HK-2 (cell line): ENCODE measurements at regions not wholly inside any gene's neighbourhood (a gene's known extent, or its start where the extent isn't known, plus 50 kb on each side); places are given as distances from the start of the nearest gene placed in this dataset.
A peak's percentile ranks its signal among the peaks of the same experiment; 100 is the strongest.
"Not testable (repeated sequence)": the region's sequence is repeated elsewhere in the genome, so short reads cannot be mapped to it uniquely, and the experiment has no call there.

Experiments used
- DNase-seq: peaks from one replicate; pipeline ENCODE4 v3.0.0-alpha.2; 2018; ENCODE audit not compliant: unreplicated experiment

GRCh38 chr9:95391271-95391670 is 73.8 kb upstream of the FANCC start:
- not testable (repeated sequence) for DNase-seq

- DNase-seq, result no peak
Observed at GRCh38 chr9:95389373-95389772, 71.9 kb upstream of the FANCC start.

DNA sequence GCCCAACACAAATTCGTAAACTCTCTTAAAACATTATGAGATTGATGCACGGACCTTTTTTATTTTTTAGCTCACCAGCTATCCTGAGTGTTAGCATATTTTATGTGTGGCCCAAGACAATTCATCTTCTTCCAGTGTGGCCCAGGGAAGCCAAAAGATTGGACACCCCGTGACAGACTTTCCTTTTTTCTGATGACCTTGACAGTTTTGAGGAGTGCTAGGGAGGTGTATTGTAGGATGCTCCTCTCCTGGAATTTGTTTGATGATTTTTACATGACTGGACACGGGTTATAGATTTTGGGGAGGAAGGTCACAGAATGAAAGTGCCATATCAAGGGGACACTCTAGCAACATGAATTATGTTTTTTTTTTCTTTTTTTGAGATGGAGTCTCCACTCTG is 69.3 kb upstream of the FANCC start:
- DNase-seq, result no peak

DNA sequence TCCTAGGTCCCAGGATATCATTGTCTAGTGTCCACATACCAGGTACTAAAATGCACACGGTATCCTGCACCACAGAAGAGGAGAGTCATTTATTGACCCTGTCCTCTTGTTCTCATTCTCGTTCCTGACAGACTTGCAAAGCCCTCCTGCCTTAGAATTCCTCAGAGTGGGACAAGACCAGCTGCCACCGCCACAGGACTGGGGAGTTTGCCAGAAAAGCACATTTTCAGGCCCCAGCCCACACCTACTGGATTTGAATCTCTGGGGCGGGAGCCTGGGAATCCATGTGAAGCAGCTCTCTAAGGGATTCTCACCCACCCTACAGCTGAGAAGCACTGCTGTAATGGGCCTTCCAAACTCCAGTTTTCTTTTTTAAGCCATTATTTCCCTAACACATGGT is 68.0 kb upstream of the FANCC start:
- no peak for DNase-seq

- DNase-seq, result no peak
Observed at GRCh38 chr9:95383845-95384244, 66.3 kb upstream of the FANCC start.

DNA sequence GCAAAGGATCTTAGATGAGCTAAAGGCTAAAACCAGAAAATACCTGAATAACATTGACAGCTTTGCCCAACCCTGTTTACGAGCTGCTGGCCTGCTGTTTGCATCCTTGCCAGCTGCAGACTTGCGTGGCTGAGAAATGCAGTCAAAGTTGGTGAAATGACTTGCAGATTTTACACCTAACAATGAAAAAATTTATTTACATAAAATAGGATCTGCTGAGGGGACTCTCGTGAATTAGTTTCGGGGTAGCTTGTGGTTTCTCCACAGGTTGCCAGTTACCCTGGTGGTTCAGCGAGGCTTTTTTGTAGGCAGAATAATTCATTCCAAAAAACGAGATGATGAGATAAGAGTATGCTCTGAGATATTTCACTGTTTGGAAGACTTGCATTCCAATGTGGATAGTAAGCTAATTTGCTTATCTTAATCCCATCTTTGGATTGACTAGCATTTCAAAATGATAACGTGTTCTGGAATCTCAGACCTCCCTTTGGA is 65.7 kb upstream of the FANCC start:
- DNase-seq, result no peak

DNA sequence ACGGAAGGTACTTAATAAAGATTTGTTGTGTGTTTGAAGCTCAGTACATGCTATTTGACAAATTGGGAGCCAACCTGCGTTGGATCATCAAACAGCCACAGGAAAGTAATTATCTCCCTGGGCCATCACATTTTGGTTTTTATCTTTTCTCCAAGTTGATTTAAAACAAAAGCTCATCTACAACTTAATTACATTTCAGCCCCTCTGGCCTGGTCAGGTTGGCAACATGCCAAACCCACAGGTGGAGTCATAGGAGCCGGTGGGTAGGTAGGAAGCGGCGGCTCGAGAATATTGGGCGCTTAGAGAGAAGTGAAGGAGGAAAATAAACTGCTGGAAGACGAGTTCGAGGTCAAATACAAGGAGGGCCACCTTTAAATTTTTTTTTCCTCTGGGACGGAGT is 64.9 kb upstream of the FANCC start:
- no peak for DNase-seq

DNA sequence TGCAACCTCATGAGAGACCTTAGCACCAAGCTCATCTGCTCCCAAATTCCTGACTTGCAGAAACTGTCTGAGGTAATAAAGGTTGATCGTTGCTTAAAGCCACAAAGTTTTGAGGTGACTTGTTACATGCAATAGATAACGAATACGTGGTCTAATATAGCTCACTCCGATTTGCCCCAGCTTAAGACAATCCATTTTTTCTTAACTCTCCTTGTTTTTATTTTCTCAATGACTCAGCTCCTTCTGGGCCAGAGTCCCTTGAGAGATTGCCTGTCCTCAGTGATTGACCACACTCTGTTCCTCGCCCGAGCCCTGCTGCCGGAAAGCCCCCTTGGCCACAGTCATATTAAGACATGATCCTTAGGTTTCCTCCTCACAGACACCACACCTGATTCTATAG is 63.7 kb upstream of the FANCC start:
- no peak for DNase-seq

GRCh38 chr9:95379630-95380029 is 62.1 kb upstream of the FANCC start:
- DNase-seq, result no peak

DNA sequence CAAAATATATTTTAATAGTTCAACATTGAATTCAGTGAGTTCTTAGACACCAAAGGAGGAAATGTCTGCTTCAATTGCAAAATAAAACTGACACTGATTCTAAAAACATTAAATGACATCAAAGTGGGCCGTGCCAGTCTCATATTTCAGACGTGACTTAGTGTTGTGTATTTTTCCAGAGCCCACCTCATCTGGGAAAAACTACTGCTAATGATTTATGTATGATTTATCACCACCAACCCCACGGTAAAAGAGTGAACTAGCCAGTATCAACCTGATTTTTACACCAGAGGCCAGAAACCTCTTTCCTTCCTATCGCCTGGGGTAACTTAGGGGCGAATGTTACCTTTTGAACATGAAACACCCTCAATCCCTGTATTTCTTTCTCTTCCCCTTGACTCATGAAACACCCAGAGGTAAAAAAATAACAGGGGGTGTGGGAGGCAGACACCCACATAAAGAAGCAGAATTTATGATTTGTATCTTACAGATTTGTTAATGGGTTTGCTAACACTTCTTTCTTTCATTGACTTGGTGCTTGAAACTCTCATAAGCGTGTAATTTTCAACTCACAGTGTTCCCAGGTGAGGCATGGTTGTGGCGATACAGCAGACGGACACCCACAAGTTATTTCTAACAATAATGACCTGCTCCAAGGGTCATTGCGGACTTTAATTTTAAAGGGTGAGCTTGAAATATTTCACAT is 56.4 kb upstream of the FANCC start:
- DNase-seq, result no peak

DNA sequence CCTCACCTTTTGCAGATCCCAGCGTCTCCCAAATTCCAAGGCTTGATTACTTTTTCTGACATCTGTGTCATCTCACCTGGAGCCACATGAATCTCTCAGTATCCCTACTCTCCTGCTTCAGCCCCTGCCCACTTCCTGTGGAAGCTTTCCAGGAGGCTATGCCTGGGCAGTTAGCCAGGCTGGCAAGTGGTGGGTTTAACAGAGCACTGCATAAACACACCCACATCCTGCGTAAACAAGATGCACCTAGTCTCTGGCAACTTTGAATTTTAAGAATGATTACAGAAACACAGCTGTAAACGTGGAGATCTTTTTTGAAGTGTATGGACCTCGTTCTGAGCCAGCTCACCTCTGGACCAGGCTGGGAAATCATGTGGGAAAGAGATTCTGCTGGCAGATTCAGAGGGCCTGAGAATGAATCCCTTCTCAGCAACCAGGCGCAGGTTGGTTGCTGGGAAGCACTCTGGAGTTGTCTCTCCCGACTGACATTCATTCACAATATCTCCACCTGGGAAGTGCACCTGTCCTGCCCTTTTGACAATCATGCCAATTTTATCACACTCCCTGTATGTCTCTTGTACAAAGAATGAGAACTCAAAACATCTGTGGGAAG is 55.7 kb upstream of the FANCC start:
- peak; percentile 7 for DNase-seq

GRCh38 chr9:95370064-95370463 is 52.6 kb upstream of the FANCC start:
- no peak for DNase-seq

DNA sequence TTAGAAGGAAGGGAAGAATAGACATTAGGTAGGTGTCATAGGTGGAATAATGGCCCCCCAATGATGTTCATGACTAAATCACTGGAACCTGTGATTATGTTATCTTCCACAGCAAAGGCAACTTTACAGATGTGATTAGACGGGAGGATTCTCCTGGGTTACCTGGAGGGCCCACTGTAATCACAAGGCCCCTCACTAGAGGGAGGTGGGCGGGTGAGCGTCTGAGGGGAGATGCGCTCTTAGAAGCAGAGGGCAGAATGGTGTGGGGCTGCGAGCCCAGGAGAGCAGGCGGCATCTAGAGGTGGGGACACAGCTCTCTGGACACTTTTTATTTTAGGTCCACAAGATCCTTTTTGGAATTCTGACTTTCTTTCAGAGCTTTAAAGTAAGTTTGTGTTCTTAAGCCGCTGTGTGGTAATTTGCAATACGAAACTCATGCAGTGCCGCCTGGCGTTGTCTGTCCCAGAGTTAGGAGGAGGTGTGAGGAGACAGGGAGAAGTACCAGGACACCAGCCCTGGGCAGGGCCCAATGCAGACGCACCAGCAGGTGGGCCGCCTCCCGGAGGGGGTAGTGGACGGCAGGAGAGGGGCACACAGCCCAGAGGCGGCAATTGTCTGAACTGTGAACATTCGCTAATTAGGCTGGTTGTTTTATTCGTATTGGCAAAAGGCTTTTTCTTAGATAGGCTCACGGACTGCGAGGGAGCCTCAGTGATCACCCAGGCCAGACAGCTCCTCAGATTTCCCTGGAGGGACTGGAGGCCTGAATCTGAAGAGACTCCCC is 51.1 kb upstream of the FANCC start:
- DNase-seq, result no peak
